ENCODE measurements at regions not wholly inside any gene's neighbourhood (a gene's known extent, or its start where the extent isn't known, plus 50 kb on each side); places are given as distances from the start of the nearest gene placed in this dataset.

DNA sequence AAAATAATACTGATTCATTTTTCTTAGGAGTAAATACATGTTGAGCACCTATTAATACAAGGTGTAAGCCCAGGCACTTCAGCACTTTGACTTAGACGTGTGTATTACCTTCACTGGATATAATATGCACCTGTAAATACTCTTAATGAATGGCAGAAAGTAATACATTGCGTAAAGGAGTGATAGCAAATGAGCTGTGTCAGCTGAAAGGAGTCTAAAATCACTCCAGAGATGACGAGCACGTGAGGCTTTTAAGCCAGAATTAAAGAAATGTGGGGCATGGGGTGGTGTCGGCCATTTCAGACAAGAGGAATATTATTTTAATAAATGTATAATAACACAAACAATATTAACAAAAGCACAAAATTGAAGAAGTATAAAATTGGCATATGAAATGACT lies 722.7 kb downstream of the EPHA4 start:
- no peak for TF ChIP-seq POLR2A (IDR thresholded peaks at IDR 0.05)
- no peak for TF ChIP-seq CTCF (IDR thresholded peaks at IDR 0.05)
